ENCODE measurements at regions not wholly inside any gene's neighbourhood (a gene's known extent, or its start where the extent isn't known, plus 50 kb on each side); places are given as distances from the start of the nearest gene placed in this dataset.

DNA sequence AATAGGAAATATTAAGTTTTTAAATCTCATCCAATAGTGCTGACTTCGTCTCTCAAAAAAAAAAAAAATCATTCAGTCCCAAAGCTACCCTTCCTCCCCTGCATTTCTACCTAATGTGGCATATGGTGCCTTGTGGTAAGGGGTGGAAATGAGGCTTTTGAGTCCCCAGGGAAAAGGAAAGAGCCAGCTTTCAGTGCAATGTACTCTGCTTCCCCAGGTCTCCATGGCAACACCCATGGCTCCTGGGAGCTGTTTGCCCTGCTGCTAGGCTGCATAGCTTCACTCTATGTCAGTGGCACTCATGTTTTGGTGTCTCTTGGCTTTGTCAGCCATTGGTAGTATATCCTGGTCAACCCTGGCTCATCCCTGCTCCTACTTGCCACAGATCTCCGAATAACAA lies 175.9 kb downstream of the SLC39A8 start:
- TF ChIP-seq, protein P1, sequence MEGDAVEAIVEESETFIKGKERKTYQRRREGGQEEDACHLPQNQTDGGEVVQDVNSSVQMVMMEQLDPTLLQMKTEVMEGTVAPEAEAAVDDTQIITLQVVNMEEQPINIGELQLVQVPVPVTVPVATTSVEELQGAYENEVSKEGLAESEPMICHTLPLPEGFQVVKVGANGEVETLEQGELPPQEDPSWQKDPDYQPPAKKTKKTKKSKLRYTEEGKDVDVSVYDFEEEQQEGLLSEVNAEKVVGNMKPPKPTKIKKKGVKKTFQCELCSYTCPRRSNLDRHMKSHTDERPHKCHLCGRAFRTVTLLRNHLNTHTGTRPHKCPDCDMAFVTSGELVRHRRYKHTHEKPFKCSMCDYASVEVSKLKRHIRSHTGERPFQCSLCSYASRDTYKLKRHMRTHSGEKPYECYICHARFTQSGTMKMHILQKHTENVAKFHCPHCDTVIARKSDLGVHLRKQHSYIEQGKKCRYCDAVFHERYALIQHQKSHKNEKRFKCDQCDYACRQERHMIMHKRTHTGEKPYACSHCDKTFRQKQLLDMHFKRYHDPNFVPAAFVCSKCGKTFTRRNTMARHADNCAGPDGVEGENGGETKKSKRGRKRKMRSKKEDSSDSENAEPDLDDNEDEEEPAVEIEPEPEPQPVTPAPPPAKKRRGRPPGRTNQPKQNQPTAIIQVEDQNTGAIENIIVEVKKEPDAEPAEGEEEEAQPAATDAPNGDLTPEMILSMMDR (IDR thresholded peaks at IDR 0.05; ENCODE audit: low read depth, low read length, missing control alignments): no peak
- in situ Hi-C loops (cut with HindIII; ENCODE audit: low sequenced_read_pairs): no loop called here
- DNase-seq (ENCODE audit: low read depth): no peak
- no peak overlapping the region for H3K4me3 ChIP-seq (ENCODE audit: low read depth, low read length)

DNA sequence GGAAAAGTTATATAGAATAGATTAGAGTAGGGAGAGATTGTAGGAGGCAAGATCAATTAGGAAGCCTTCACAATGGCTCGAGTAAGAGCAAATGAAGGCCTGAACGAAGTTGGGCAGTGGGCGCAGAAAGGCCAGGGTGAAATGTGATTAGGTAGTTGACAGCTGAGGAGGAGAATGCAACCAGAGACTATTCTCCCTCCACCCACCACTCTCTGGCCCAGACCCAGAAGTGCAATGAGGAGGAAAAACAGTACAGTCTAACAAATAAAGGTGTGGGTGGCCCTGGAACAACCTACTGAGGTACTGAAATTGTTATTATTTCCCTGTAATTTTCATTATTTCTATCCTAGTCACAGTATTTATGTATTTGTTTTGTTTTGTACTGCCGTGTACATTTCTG lies 176.7 kb downstream of the SLC39A8 start:
- H3K4me3 ChIP-seq (ENCODE audit: low read depth, low read length): no peak overlapping the region
- in situ Hi-C loops (cut with HindIII; ENCODE audit: low sequenced_read_pairs): no loop called here
- DNase-seq (ENCODE audit: low read depth): no peak
- TF ChIP-seq, protein P1 (IDR thresholded peaks at IDR 0.05; ENCODE audit: low read depth, low read length, missing control alignments): no peak

DNA sequence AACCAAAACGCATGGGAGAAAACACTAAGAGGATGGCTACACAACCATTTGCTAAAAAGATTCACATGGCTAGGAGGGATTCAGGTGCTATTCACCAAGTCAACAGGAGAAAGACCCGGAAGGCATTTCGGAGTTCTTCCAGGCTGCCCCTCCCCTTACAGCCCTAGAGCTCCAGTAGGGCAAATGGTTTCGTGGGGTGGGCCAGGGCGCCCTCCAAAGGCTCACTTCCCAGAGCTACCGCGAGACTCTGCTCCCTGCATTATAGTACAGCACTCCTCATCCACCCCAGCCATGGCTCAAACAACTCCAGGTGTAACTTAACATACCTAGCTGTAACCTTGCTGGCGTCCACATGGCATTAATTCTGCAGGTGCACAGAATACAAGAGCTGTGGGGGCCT lies 179.7 kb downstream of the SLC39A8 start:
- no peak for DNase-seq (ENCODE audit: low read depth)
- TF ChIP-seq, protein P1 (IDR thresholded peaks at IDR 0.05; ENCODE audit: low read depth, low read length, missing control alignments): no peak
- in situ Hi-C loops (cut with HindIII; ENCODE audit: low sequenced_read_pairs): no loop called here
- no peak overlapping the region for H3K4me3 ChIP-seq (ENCODE audit: low read depth, low read length)

DNA sequence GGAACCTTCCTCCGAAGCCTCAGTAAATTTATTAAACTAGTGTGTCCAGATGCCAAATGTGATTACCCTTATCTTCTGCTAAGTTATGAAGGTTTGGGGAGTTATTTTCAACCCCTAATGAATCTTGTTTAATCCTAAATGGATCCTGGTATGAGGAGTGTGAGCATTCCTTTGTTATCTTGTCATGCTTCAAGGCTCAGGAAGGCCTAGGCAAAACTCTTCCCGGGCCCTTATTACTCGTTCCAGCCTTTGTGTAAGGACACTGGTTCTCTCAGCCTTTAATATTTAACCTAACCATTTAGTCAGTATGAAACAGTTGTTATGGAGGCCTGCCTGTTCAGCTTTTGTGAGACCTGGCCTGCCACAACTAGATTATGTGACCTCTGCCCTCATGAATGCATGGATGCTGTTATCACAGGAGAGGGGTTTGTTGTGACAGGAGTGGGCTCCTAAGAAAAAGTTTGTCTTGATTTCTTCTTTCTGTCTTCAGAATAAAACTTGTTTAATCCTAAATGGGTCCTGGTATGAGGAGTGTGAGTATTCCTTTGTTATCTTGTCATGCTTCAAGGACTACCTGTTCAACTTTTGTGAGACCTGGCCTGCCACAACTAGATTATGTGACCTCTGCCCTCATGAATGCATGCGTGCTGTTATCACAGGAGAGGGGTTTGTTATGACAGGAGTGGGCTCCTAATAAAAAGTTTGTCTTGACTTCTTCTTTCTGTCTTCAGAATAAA lies 181.7 kb downstream of the SLC39A8 start:
- in situ Hi-C loops (cut with HindIII; ENCODE audit: low sequenced_read_pairs): no loop called here
- no peak overlapping the region for H3K4me3 ChIP-seq (ENCODE audit: low read depth, low read length)
- TF ChIP-seq, protein P1 (IDR thresholded peaks at IDR 0.05; ENCODE audit: low read depth, low read length, missing control alignments): no peak
- no peak for DNase-seq (ENCODE audit: low read depth)

DNA sequence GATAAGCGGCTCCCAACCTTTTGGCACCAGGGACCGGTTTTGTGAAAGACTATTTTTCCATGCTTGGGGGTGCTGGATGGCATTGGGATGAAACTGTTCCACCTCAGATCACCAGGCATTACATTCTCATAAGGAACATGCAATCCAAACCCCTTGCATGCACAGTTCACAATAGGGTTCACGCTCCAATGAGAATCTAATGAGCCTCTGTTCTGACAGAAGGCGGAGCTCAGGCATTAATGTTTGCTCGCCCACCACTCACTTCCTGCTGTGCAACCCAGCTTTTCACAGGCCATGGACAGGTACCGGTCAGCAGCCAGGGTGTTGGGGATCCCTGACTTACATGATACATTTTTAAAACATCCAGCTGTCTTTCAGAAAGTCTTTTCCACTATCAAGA lies 187.3 kb downstream of the SLC39A8 start:
- in situ Hi-C loops (cut with HindIII; ENCODE audit: low sequenced_read_pairs): no loop called here
- TF ChIP-seq, protein P1 (IDR thresholded peaks at IDR 0.05; ENCODE audit: low read depth, low read length, missing control alignments): no peak
- H3K4me3 ChIP-seq (ENCODE audit: low read depth, low read length): no peak overlapping the region
- no peak for DNase-seq (ENCODE audit: low read depth)

DNA sequence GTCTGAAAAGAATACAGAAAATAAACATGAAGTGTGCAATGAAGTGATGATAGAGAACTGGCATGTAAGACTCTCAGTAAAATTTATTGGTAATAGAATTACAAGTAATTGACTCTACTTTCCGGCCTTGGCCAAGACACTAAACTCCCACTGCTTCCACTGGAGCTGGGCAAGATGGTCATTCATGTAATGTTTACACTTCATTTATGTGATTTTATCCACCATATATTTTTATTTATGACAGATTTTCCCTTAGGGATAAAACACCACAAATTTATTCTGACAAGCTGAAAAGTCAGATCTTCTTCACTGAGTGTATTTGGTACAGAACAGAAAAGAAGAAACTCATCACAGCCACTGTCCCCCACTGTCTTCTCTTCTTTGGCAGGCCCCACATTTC lies 191.9 kb downstream of the SLC39A8 start:
- DNase-seq (ENCODE audit: low read depth): no peak
- in situ Hi-C loops (cut with HindIII; ENCODE audit: low sequenced_read_pairs): no loop called here
- TF ChIP-seq, protein P1 (IDR thresholded peaks at IDR 0.05; ENCODE audit: low read depth, low read length, missing control alignments): no peak
- no peak overlapping the region for H3K4me3 ChIP-seq (ENCODE audit: low read depth, low read length)

Measured in astrocyte of the cerebellum (primary cell).